ENCODE measurements at regions not wholly inside any gene's neighbourhood (a gene's known extent, or its start where the extent isn't known, plus 50 kb on each side); places are given as distances from the start of the nearest gene placed in this dataset.

DNA sequence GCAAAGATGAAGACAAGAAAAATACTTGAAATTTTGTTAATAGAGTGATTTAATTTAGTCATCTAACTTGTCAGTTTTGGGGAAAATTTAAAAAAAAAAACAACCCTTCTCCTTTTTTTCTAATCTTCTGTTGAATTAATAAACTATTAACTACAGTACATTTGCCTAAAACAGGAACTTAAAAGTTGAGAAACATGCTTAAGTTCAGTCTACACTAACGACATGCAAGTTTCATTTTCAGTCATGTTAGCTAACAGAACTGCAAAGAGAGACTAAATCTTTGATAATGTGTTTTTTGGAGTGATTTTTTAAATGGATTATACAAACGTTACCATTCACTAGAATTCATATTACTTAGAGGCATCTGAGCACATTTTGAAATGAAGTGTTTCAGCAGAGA, 71.9 kb upstream of the MBNL1 start:
- TF ChIP-seq, protein P1, sequence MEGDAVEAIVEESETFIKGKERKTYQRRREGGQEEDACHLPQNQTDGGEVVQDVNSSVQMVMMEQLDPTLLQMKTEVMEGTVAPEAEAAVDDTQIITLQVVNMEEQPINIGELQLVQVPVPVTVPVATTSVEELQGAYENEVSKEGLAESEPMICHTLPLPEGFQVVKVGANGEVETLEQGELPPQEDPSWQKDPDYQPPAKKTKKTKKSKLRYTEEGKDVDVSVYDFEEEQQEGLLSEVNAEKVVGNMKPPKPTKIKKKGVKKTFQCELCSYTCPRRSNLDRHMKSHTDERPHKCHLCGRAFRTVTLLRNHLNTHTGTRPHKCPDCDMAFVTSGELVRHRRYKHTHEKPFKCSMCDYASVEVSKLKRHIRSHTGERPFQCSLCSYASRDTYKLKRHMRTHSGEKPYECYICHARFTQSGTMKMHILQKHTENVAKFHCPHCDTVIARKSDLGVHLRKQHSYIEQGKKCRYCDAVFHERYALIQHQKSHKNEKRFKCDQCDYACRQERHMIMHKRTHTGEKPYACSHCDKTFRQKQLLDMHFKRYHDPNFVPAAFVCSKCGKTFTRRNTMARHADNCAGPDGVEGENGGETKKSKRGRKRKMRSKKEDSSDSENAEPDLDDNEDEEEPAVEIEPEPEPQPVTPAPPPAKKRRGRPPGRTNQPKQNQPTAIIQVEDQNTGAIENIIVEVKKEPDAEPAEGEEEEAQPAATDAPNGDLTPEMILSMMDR (IDR thresholded peaks at IDR 0.05) = no peak
- TF ChIP-seq POLR2A (IDR thresholded peaks at IDR 0.05) = no peak
- no peak for TF ChIP-seq POLR2AphosphoS5 (IDR thresholded peaks at IDR 0.05)

Data from prostate gland (tissue), 2 donors.